HUDEP-2 (cell line): ENCODE measurements at regions not wholly inside any gene's neighbourhood (a gene's known extent, or its start where the extent isn't known, plus 50 kb on each side); places are given as distances from the start of the nearest gene placed in this dataset.

ENCODE experiments used
- DNase-seq, 76 experiments: peaks; one replicate each; lab custom pipeline; 2025; ENCODE audit not compliant: unreplicated experiment in 76 of 76; lab: John Stamatoyannopoulos, UW

- DNase-seq = no peak
Observed at GRCh38 chr9:27990524-27990923, 417.2 kb upstream of the C9orf72 start.

GRCh38 chr9:27991221-27991620, 417.9 kb upstream of the C9orf72 start:
- DNase-seq = no peak

- no peak for DNase-seq
Observed at GRCh38 chr9:28001096-28001495, 427.8 kb upstream of the C9orf72 start.

DNA sequence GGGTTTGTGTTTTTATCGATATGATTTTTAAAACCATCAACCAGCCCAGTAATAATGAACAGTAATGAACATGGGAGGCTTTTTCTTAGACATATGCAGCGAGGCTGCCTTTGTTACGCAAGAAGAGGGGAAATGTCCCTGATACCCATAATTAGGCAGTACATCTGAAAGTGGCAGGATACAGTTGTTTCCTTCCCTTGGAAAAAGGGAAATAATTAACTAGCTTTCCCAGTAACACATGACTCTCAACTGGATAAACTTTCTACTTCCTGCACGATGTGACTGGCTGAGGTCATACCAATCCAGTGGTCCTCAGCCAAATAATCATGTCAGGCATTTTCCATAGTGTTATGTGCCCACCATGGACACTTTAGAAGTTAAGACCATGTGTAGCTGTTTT, 431.6 kb upstream of the C9orf72 start:
- no peak for DNase-seq

DNA sequence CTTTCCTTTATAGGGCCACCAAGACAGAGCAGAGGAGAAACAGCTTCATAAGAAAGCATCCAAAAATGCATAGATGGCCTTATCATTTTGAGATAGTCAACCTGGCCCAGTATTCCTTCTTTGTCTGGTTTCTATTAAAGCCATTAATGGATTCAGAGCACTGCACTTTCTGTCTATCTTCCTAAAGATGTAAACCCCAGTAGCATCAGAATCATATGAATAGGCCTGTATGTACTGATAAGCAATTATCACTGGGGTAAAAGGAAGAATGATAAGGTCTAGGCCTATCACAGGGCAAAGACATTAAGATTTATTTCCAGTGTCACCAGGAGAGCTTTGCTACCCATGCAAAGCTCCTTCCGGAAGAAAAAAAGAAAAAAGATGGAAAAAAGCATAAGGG, 432.5 kb upstream of the C9orf72 start:
- DNase-seq = no peak

- DNase-seq = no peak
Observed at GRCh38 chr9:28007097-28007817, 434.0 kb upstream of the C9orf72 start.

GRCh38 chr9:28014212-28014611, 440.9 kb upstream of the C9orf72 start:
- no peak for DNase-seq

- DNase-seq = no peak
Observed at GRCh38 chr9:28024676-28025075, 451.4 kb upstream of the C9orf72 start.

DNA sequence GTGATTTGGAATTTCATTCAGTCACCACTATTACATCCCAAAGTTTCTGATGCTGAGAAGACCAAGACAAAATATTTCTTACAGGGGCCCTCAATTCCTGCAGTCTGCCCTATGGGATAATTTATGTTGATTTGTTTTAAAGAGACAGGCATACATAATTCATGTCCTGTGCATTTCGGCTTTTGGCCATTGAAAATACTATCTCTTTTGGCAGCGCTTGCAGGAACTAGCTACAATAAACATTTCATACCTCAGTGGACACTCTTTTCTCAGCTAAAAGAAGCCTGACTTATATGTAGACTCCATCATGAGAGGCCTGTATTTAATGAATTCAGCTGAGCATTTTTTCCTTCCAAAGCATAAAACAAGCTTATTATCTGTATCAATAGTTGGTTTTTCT, 451.9 kb upstream of the C9orf72 start:
- DNase-seq = no peak

- DNase-seq = no peak
Observed at GRCh38 chr9:28031521-28032267, 458.4 kb upstream of the C9orf72 start.

DNA sequence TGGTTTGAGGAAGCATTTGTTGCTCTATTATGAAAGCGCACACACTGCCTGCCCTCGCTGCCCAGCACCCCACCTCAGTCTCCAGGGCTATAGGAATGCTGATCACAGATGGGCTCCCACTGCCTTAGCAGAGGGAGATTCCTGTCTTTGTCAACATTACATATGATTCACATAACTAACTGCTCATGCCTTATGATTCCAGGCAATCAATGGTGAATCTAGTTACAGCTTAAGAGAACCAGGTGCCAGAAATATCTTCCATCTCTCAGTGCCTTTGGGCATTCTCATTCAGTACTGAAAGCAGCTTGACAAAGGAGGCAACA, 458.9 kb upstream of the C9orf72 start:
- no peak for DNase-seq

DNA sequence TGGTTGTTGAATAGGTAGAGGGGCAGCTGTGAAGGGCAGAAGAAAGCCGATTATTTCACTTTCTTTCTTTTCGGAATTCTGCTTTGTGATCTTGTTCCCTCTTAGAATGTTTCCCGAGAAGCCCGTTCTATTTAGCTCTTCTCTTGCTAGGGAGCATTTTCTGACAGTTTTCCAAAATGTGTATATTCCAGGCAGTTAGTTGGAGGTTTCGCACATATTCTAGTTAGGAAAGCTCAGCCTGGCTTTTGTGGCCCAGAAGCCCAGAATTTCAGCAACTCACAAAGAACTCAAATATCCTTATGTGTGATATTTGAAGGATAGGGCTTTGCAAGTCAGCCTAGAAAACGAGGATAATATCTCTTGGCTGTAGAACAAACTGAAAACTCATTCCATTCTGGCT, 461.0 kb upstream of the C9orf72 start:
- DNase-seq = no peak

GRCh38 chr9:28037968-28038367, 464.7 kb upstream of the C9orf72 start:
- DNase-seq = no peak

DNA sequence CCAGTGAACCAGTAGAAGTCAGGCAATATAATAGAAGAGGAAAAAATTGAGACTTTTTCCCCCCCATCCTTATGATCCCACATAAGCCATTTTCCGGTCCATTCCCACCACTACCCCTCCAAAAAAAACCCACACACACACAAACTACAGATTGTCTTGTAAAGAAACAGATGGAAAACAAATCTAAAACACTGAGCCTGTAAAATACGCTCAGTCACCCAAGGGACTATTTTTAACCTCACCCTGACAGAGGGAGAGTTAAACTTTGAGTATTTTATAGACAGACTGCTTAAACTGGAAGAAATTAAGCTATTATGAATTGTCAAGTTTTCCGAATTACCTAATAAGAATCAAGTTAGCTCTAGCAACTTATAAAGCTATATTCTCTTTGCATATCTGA, 471.8 kb upstream of the C9orf72 start:
- DNase-seq = no peak

DNA sequence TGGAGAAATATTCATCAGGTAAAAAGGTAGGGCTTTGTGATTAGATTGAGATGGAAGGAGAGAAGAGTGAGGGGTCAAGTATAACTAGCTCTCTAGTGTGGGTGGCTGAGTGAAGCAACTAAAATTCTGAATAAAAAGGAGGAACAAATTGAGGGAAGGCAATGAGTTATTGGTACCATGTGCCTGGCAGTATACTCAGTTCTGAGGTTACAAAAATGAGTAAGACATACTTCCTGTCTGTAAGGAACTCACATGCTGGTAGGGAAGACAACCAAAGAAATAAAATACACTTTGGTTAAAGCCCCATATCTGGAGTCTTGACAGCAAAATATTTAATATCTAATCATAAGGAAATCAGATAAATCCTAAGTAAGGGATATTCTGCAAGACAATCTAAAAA, 476.8 kb upstream of the C9orf72 start:
- no peak for DNase-seq

GRCh38 chr9:28050941-28051340, 477.7 kb upstream of the C9orf72 start:
- DNase-seq = no peak

GRCh38 chr9:28051559-28052503, 478.6 kb upstream of the C9orf72 start:
- DNase-seq = no peak

GRCh38 chr9:28053096-28053777, 480.0 kb upstream of the C9orf72 start:
- no peak for DNase-seq

GRCh38 chr9:28056006-28056405, 482.7 kb upstream of the C9orf72 start:
- no peak for DNase-seq

DNA sequence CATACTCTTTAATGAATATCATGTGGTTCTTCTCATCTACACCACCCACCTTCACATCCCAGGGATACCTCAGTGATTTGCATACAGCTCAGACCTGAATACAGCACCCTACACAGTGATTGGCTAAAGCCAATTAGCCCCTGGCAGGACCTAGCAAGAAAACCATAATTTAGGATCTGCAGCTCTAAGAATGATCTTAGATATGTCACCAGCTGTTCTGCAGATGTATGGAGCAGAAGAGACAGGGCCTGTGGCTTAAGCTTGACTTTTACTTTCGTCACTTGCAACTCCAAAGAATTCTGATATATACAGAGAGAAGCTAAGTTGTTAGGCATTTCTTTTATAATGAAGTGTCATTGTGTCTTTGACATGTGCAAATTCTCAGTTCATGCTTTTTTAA, 483.2 kb upstream of the C9orf72 start:
- no peak for DNase-seq

DNA sequence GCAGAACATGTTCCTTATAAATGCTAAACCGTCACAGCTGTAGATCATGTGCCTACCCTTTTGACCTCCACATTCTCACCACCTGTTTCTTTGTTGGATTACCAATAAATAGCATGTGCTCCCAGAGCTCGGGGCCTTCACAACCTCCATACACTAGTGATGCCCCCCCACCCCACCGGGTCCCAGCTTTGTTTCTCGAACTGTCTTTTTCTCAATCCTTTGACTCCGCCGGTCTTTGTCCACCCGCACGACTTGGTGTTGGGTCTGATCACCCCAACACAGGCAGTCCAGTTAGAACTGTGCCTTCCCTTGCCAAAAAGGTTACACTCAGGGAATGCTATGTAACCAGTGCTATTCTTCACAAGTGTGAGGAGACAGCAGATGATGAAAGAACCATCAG, 485.9 kb upstream of the C9orf72 start:
- no peak for DNase-seq
